Fibroblast of villous mesenchyme (primary cell): ENCODE measurements at regions not wholly inside any gene's neighbourhood (a gene's known extent, or its start where the extent isn't known, plus 50 kb on each side); places are given as distances from the start of the nearest gene placed in this dataset.

Experiments used
- DNase-seq: peaks from one replicate; pipeline ENCODE4 v3.0.0-alpha.2; 2010; ENCODE audit warnings: low read depth
- H3K4me3 ChIP-seq: 2 replicates; pipeline ENCODE4 v1.5.1; 2011; ENCODE audit warnings: low read depth, mild to moderate bottlenecking, low read length
- CTCF ChIP-seq: IDR thresholded peaks from 2 replicates; pipeline ENCODE4 v1.5.1; 2012; ENCODE audit warnings: low read depth, mild to moderate bottlenecking, low read length; ENCODE audit not compliant: insufficient read depth

DNA sequence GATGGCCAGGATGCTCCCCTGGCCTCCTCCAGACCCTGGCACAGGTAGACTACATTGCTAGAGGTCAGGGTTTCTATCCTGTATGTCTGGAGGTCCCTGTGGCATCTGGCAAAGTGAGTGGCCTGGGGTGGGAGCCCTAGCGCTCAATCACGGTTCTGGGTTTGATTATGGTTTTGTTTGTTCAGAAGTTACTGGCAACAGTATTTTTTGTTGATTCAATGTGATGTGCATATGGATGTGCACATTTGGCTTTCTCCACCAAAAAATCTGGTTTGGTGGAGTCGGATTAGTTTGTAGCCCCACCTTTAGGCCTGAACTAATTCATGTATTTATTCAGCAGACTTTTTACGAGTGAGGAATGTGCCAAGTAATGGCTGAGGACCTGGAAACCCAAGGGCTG lies 109.7 kb downstream of the VEGFA start:
- no peak for DNase-seq
- no peak overlapping the region for H3K4me3 ChIP-seq
- TF ChIP-seq CTCF, result no peak

DNA sequence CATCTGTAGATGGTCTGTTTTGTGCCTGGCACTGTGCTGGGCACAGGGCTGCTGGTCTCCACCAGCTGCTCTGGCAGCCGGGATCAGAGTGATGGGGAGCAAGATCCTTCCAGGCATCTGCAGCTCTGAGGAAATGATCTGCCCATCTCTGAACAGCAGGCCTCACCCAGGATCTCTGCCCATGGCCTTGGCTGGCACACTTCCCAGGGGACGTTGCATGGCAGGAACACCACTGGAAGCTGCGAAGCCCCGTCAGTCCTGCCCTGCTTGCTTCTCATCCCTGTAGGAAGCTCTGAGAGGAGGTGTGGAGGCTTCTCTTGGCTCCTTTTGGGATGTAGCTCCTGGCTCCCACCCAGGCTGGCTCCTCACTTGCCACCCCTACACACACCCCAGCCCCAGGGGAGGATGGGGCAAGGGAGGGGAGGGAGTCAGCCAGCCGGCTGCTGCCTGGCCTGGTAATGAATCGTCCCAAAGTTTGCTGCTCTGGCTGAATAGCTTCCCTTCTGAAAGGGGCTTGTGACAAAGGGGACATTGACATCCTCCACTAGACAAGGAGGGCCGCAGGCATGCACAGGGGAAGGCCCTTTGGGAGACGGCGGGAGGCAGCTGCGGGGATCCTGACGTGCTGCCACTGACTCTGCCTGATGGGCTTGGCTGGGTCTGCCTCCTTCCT lies 108.9 kb downstream of the VEGFA start:
- no peak overlapping the region for H3K4me3 ChIP-seq
- DNase-seq, result no peak
- no peak for TF ChIP-seq CTCF

DNA sequence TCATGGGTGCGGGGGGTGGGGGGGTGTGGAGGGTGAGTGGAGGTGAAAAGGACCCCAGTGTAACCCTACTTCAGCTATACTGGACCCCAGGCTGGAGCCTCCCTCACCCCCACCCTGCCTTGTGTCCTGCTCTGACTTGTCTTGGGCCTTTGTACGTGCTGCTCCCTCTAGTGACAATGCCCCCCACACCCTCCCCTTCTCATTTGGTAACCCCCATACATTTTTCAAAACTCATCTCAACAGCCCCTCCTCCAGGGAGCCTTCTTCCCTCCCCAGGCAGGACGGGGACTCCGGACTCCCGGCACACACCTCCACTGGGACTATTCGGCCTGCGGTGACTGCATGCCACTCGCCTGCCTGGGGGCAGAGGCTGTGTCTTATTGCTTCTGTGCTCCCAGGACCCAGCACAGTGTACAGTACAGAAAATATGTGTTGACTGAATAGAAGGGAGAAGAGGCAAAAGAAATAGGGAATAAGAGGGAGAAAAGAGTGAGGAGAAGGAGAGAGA lies 108.2 kb downstream of the VEGFA start:
- no peak overlapping the region for H3K4me3 ChIP-seq
- no peak for DNase-seq
- no peak for TF ChIP-seq CTCF

DNA sequence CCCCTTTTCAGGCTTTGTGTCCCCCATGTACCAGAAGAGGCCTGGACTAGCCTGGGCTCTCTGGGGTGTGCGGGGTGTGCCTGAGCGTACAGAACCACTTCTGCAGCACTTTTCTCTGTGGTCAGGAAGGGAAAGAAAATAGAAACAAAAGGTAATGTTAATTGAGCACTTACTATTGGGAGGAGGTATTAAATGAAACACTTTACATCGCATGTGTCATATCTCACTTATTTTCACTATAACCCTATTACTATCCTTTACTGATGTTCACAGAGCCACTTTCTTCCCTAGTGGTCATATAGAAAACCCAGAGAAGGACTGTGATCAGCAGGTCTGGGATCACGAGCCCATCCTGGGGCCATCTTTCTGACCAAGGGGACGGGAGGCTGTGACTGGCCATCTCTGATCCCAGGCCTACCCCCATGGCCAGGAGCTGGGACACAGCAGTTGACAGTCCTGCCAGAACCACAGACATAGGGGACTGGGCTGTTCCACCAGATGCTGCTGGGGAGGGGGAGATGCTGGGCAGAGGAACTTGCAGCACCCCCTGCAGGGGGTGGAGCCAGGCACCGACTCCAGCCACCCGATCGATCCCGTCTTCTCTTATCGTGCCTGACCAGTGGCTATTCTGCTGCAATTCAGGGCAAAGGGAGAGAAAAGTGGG lies 107.6 kb downstream of the VEGFA start:
- H3K4me3 ChIP-seq, result no peak overlapping the region
- no peak for TF ChIP-seq CTCF

DNA sequence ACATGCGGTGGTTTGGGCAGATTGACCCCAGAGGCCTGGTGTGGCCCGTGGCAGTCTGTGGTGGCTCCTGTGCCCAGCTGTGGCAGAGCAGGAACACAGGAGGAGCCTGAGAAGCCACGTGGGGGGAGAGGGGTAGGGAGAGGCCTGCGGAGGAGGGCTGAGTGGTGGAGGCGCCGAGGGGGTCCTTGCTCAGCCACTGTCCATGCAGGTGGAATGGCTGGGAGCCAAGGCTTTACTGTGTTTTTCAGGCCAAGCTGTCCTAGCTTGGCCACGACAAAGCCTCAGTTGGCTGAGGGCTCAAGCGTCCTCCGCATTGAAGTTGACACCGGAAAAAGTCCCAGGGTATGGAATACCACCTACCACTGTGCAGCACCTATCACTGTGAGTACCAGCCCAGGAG lies 107.0 kb downstream of the VEGFA start:
- no peak for TF ChIP-seq CTCF
- no peak for DNase-seq
- H3K4me3 ChIP-seq, result no peak overlapping the region

More for the DNA sequence above, 107.6 kb downstream of the VEGFA start:
- DNase-seq, result no peak

GRCh38 chr6:43876602-43877001 lies 106.6 kb downstream of the VEGFA start:
- no peak for TF ChIP-seq CTCF
- DNase-seq, result no peak
- H3K4me3 ChIP-seq, result no peak overlapping the region
